K562 (cell line): ENCODE measurements at regions not wholly inside any gene's neighbourhood (a gene's known extent, or its start where the extent isn't known, plus 50 kb on each side); places are given as distances from the start of the nearest gene placed in this dataset.

Experiments used
- ATAC-seq: fragments of 200-7000 bp; cut with Tn5 transposase; 3 replicates; pipeline ENCODE4 v1.9.1; 2020; ENCODE audit warnings: moderate library complexity
- BruUV-seq: library from RNA; stranded (reverse); fragments of 400-500 nt; replicated peaks from 2 replicates; lab custom pipeline; 2021; lab: Mats Ljungman, UMichigan
- CTCF ChIA-PET: fragments of 300-600 bp; formaldehyde crosslinking; extraction: SDS; loops from one replicate; lab custom pipeline; 2021; ENCODE audit warnings: low intra/inter-chr PET ratio; lab: Yijun Ruan, JAX
- POLR2A ChIA-PET: fragments of 300-600, 350-650 bp; sonication (Branson Sonifier 250); formaldehyde crosslinking; extraction: SDS; loops from one replicate; lab custom pipeline; 2021; ENCODE audit warnings: antibody characterized with exemption, inconsistent platforms; lab: Yijun Ruan, JAX
- DNase-seq, 4 experiments: peaks; one replicate each; pipeline versions ENCODE4 v3.0.0 to v3.0.0-alpha.2; 2011 to 2018; ENCODE audit warnings: low spot score in 3 of 4, mixed read lengths in 3 of 4; ENCODE audit errors: extremely low read depth in 1 of 4
- FAIRE-seq: peaks from 2 replicates; lab custom pipeline; 2011; peaks lifted over from hg19 to GRCh38; lab: Jason Lieb, UNC
- H2AFZ ChIP-seq: 2 replicates; pipeline ENCODE4 v1.6.0; 2011; ENCODE audit warnings: low read depth, low read length, control low read depth, inconsistent platforms
- H3K27ac ChIP-seq: fragments of 200-600 bp; 3 replicates; pipeline ENCODE4 v1.8.0; 2011; ENCODE audit warnings: low read depth, mild to moderate bottlenecking, control low read depth, inconsistent platforms, low read length, moderate library complexity, mixed read lengths; ENCODE audit errors: extremely low read depth
- H3K27me3 ChIP-seq, 2 experiments: fragments of 300-600 bp in 1 of 2; 2 replicates in 1 of 2; 3 replicates in 1 of 2; pipeline versions ENCODE4 v1.6.0 to v1.8.0; 2011; ENCODE audit warnings: inconsistent platforms in 2 of 2, low read length in 2 of 2, mild to moderate bottlenecking in 1 of 2, mixed read lengths in 1 of 2, moderate library complexity in 1 of 2; ENCODE audit not compliant: control insufficient read depth in 2 of 2, insufficient read depth in 2 of 2
- H3K36me3 ChIP-seq: fragments of 300-600 bp; 3 replicates; pipeline ENCODE4 v1.8.0; 2011; ENCODE audit warnings: mild to moderate bottlenecking, low read length, inconsistent platforms; ENCODE audit not compliant: control insufficient read depth, insufficient read depth
- H3K4me1 ChIP-seq, 2 experiments: fragments of 200-600 bp in 1 of 2; replicated peaks in 1 of 2; 2 replicates in 1 of 2; 3 replicates in 1 of 2; pipeline versions ENCODE4 v1.5.1 to v1.8.0; 2011; ENCODE audit warnings: inconsistent platforms in 2 of 2, low read length in 2 of 2, mild to moderate bottlenecking in 1 of 2, mixed read lengths in 1 of 2, moderate library complexity in 1 of 2; ENCODE audit not compliant: control insufficient read depth in 2 of 2, insufficient read depth in 2 of 2
- H3K4me2 ChIP-seq: 2 replicates; pipeline ENCODE4 v1.6.1; 2011; ENCODE audit warnings: low read length, control low read depth, inconsistent platforms, mixed read lengths; ENCODE audit not compliant: insufficient read depth
- H3K4me3 ChIP-seq: fragments of 200-600 bp; sonication (generic), shearing (Covaris generic); 2 replicates; pipeline ENCODE4 v1.5.1; 2016; ENCODE audit warnings: control low read depth, inconsistent platforms
- H3K79me2 ChIP-seq: fragments of 200-600 bp; 3 replicates; pipeline ENCODE4 v1.8.0; 2011; ENCODE audit warnings: low read length, inconsistent platforms; ENCODE audit not compliant: control insufficient read depth, insufficient read depth
- H3K9ac ChIP-seq, 2 experiments: 2 replicates each; pipeline versions ENCODE4 v1.6.0 to v1.6.1; 2011; ENCODE audit warnings: low read depth in 2 of 2, low read length in 2 of 2, control low read depth in 1 of 2, inconsistent platforms in 1 of 2, mild to moderate bottlenecking in 1 of 2, mixed read lengths in 1 of 2; ENCODE audit not compliant: insufficient read depth in 1 of 2
- H3K9me1 ChIP-seq: one replicate; pipeline ENCODE4 v1.6.0; 2011; ENCODE audit warnings: inconsistent platforms, mild to moderate bottlenecking, low read length, moderate library complexity; ENCODE audit not compliant: control insufficient read depth, insufficient read depth
- H3K9me3 ChIP-seq: replicated peaks from 2 replicates; pipeline ENCODE4 v1.5.1; 2011; ENCODE audit warnings: low read depth, low read length, inconsistent platforms; ENCODE audit not compliant: control insufficient read depth, insufficient read depth
- H4K20me1 ChIP-seq: replicated peaks from 2 replicates; pipeline ENCODE4 v1.6.1; 2011; ENCODE audit warnings: low read length, inconsistent platforms, mixed read lengths; ENCODE audit not compliant: control insufficient read depth, insufficient read depth
- ARID2 ChIP-seq: fragments of 450-650 bp; IDR thresholded peaks from 2 replicates; pipeline ENCODE4 v1.6.1; 2017; ENCODE audit warnings: antibody characterized with exemption, mild to moderate bottlenecking
- CBX3 ChIP-seq, 2 experiments: IDR thresholded peaks; 1 replicate in 1 of 2; 2 replicates in 1 of 2; pipeline ENCODE4 v1.6.1; 2012; ENCODE audit warnings: inconsistent platforms in 2 of 2, low read length in 2 of 2, borderline replicate concordance in 1 of 2, control low read depth in 1 of 2
- CTBP1 ChIP-seq: fragments of 450-650 bp; IDR thresholded peaks from 2 replicates; pipeline ENCODE4 v1.6.1; 2016; ENCODE audit warnings: borderline replicate concordance
- EZH2 ChIP-seq: IDR thresholded peaks from 2 replicates; pipeline ENCODE4 v1.6.1; 2012; ENCODE audit warnings: low read depth, mild to moderate bottlenecking, inconsistent platforms, low read length, borderline replicate concordance
- HMG20A ChIP-seq: fragments of 450-650 bp; formaldehyde crosslinking; conservative IDR thresholded peaks from 2 replicates; pipeline ENCODE4 v1.4.0; 2020; ENCODE audit warnings: mild to moderate bottlenecking, mixed read lengths
- MED1 ChIP-seq: sonication (generic); formaldehyde crosslinking; IDR thresholded peaks from 2 replicates; pipeline ENCODE4 v1.8.1; 2023; ENCODE audit warnings: missing genetic modification reagents, borderline replicate concordance
- RAD51 ChIP-seq: fragments of 450-650 bp; IDR thresholded peaks from 2 replicates; pipeline ENCODE4 v1.7.1; 2016; ENCODE audit warnings: low read depth, mild to moderate bottlenecking, borderline replicate concordance
- SIX5 ChIP-seq, 2 experiments: IDR thresholded peaks; 2 replicates each; pipeline ENCODE4 v1.6.1; 2011; ENCODE audit warnings: low read length in 2 of 2, borderline replicate concordance in 1 of 2, low read depth in 1 of 2, mild to moderate bottlenecking in 1 of 2, moderate library complexity in 1 of 2; ENCODE audit not compliant: insufficient read depth in 1 of 2
- ZFP1 ChIP-seq: fragments of 450-650 bp; formaldehyde crosslinking; IDR thresholded peaks from 2 replicates; pipeline ENCODE4 v1.4.0; 2020; ENCODE audit warnings: mild to moderate bottlenecking, mixed read lengths
- ZNF589 ChIP-seq: fragments of 200-800 bp; sonication (Bioruptor generic); IDR thresholded peaks from 2 replicates; pipeline ENCODE4 v1.6.1; 2016; ENCODE audit warnings: low read depth, missing genetic modification characterization, missing compliant biosample characterization
- ZNF766 ChIP-seq: fragments of 200-800 bp; sonication (Bioruptor generic); conservative IDR thresholded peaks from 2 replicates; pipeline ENCODE4 v1.6.1; 2016; ENCODE audit warnings: missing genetic modification characterization, missing compliant biosample characterization
- WGBS: fragments of 100-300 bp; shearing (Covaris generic); methylation state at CpG from one replicate; pipeline ENCODE4 v1.1.6; 2016; ENCODE audit warnings: low coverage, mixed read lengths; ENCODE audit not compliant: insufficient coverage; ENCODE audit errors: missing lambda C conversion rate; 5-methylcytosine and 5-hydroxymethylcytosine counted together
- in situ Hi-C: fragments of 300-500 bp; cut with MboI; formaldehyde crosslinking; loops from 4 replicates; pipeline ENCODE4 v1.15.0; 2018; ENCODE audit warnings: inconsistent platforms, mixed read lengths
- intact Hi-C: fragments of 100-400 bp; cut with micrococcal nuclease; formaldehyde crosslinking; loops from 2 replicates; pipeline ENCODE4 v1.14.2; 2022
- TF ChIP-seq, protein P1 (sequence below): fragments of 450-650 bp; IDR thresholded peaks from 2 replicates; pipeline ENCODE4 v1.7.0; 2016; ENCODE audit warnings: borderline replicate concordance
- TF ChIP-seq, protein P2 (sequence below): fragments of 200-800 bp; sonication (Bioruptor generic); IDR thresholded peaks from 2 replicates; pipeline ENCODE4 v1.6.1; 2017; ENCODE audit warnings: missing genetic modification characterization, missing compliant biosample characterization
- TF ChIP-seq, protein P3 (sequence below): fragments of 450-650 bp; formaldehyde crosslinking; IDR thresholded peaks from 2 replicates; pipeline ENCODE4 v1.4.0; 2020; ENCODE audit warnings: mild to moderate bottlenecking, mixed read lengths

DNA sequence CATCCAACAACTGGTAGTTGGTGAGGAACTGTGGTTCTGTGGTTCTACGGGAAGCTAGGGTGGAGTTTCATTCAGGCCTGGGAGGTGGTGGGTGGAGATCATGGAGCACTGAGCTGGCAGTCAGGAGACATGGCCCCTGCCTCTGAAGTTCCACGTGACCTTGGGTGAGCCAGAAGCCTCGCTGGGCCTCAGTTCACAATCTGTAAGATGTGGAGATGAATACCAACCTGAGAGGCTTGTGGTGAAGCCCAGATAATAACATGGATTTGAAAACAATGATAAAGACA lies 177.9 kb downstream of the MACROH2A1 start:
- POLR2A ChIA-PET: interaction anchor here (1.0 to 1.6 kb wide), 3 partner anchors 9 to 16 kb away, joined by 3 to 4 read pairs (median 3); no protein-coding TSS in a partner anchor
- peak in 1 of 4 experiments; percentile 33 for DNase-seq
- H3K36me3 ChIP-seq: no peaks in the 10 kb centered on the region
- no TSS peak for BruUV-seq
- no peaks in the 10 kb centered on the region for H3K9me3 ChIP-seq
- H3K4me3 ChIP-seq: no peak overlapping the region
- no peaks in the 10 kb centered on the region for H3K79me2 ChIP-seq
- H3K27ac ChIP-seq: no peak overlapping the region
- no peaks in the 10 kb centered on the region for H3K9me1 ChIP-seq
- ATAC-seq: 0 out of 3 replicates have a peak, but pooled peaks have one; percentile 12
- intact Hi-C loops (no loop called here), in situ Hi-C loops (loop anchor here (5.0 kb wide), 1 partner anchor 86 kb away; no protein-coding TSS in a partner anchor)
- no peak for FAIRE-seq
- no peak overlapping the region for H3K4me2 ChIP-seq
- peak overlapping the region in 1 of 2 experiments; percentile 29; a peak in 1 of 4 replicates for H3K9ac ChIP-seq
- H3K27me3 ChIP-seq: no peaks in the 10 kb centered on the region
- WGBS: 35% methylated on average over 3 of the region's 3 CpGs
- H4K20me1 ChIP-seq: no peaks in the 10 kb centered on the region
- H3K4me1 ChIP-seq: peaks cover 8 to 9% of the 10 kb centered on the region in 2 experiments; a peak in 4 of 5 replicates
- peak overlapping the region; percentile 58 for H2AFZ ChIP-seq
- TF ChIP-seq CBX3 (IDR thresholded peaks at IDR 0.05; ENCODE audit: borderline replicate concordance in 1 of 2, low read length in 2 of 2) (no peak), ZNF589 (CRISPR knock-in tag) (no peak), ARID2 (no peak), RAD51 (peak; percentile 35; the same call in 1 of the 2 replicates), ZFP1 (CRISPR knock-in tag) (no peak), ZNF766 (CRISPR knock-in tag) (no peak), EZH2 (no peak), SIX5 (IDR thresholded peaks at IDR 0.05; ENCODE audit: borderline replicate concordance in 1 of 2, insufficient read depth in 1 of 2, low read depth in 1 of 2, low read length in 2 of 2) (no peak), MED1 (no peak), CTBP1 (no peak), HMG20A (CRISPR knock-in tag) (no peak)
- TF ChIP-seq, protein P1, sequence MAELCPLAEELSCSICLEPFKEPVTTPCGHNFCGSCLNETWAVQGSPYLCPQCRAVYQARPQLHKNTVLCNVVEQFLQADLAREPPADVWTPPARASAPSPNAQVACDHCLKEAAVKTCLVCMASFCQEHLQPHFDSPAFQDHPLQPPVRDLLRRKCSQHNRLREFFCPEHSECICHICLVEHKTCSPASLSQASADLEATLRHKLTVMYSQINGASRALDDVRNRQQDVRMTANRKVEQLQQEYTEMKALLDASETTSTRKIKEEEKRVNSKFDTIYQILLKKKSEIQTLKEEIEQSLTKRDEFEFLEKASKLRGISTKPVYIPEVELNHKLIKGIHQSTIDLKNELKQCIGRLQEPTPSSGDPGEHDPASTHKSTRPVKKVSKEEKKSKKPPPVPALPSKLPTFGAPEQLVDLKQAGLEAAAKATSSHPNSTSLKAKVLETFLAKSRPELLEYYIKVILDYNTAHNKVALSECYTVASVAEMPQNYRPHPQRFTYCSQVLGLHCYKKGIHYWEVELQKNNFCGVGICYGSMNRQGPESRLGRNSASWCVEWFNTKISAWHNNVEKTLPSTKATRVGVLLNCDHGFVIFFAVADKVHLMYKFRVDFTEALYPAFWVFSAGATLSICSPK: no peak
- TF ChIP-seq, protein P2, sequence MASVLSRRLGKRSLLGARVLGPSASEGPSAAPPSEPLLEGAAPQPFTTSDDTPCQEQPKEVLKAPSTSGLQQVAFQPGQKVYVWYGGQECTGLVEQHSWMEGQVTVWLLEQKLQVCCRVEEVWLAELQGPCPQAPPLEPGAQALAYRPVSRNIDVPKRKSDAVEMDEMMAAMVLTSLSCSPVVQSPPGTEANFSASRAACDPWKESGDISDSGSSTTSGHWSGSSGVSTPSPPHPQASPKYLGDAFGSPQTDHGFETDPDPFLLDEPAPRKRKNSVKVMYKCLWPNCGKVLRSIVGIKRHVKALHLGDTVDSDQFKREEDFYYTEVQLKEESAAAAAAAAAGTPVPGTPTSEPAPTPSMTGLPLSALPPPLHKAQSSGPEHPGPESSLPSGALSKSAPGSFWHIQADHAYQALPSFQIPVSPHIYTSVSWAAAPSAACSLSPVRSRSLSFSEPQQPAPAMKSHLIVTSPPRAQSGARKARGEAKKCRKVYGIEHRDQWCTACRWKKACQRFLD (CRISPR knock-in tag): 0 out of 2 replicates have a peak, but pooled peaks have one; percentile 23
- TF ChIP-seq, protein P3, sequence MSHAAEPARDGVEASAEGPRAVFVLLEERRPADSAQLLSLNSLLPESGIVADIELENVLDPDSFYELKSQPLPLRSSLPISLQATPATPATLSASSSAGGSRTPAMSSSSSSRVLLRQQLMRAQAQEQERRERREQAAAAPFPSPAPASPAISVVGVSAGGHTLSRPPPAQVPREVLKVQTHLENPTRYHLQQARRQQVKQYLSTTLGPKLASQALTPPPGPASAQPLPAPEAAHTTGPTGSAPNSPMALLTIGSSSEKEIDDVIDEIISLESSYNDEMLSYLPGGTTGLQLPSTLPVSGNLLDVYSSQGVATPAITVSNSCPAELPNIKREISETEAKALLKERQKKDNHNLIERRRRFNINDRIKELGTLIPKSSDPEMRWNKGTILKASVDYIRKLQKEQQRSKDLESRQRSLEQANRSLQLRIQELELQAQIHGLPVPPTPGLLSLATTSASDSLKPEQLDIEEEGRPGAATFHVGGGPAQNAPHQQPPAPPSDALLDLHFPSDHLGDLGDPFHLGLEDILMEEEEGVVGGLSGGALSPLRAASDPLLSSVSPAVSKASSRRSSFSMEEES (CRISPR knock-in tag): peak; percentile 35
- CTCF ChIA-PET: no interaction called here
